PC-9 (cell line): ENCODE measurements at regions not wholly inside any gene's neighbourhood (a gene's known extent, or its start where the extent isn't known, plus 50 kb on each side); places are given as distances from the start of the nearest gene placed in this dataset.
"Not testable (repeated sequence)": the region's sequence is repeated elsewhere in the genome, so short reads cannot be mapped to it uniquely, and the experiment has no call there.

Source experiments
- BruUV-seq: library from RNA; stranded (reverse); fragments of 400-500 nt; replicated peaks from 2 replicates; lab custom pipeline; 2021; lab: Mats Ljungman, UMichigan
- CTCF ChIA-PET: fragments of 300-600 bp; sonication (Branson Sonifier 250); formaldehyde crosslinking; loops from one replicate; lab custom pipeline; 2022; ENCODE audit warnings: antibody characterized with exemption; lab: Charles Lee
- POLR2A ChIA-PET: fragments of 300-600 bp; sonication (Branson Sonifier 250); formaldehyde crosslinking; loops from one replicate; lab custom pipeline; 2022; ENCODE audit warnings: antibody characterized with exemption; ENCODE audit not compliant: unreplicated experiment; lab: Charles Lee
- DNase-seq, 2 experiments: peaks; one replicate each; pipeline versions ENCODE4 v3.0.0 to v3.0.0-alpha.2; 2015 to 2022; ENCODE audit warnings: mixed read lengths in 1 of 2
- H2AFZ ChIP-seq: fragments of 200-600 bp; sonication (generic); 2 replicates; pipeline ENCODE4 v1.8.1; 2017; ENCODE audit warnings: antibody characterized with exemption
- H3F3A ChIP-seq: fragments of 200-600 bp; sonication (generic); 2 replicates; pipeline ENCODE4 v1.8.1; 2017; ENCODE audit warnings: antibody characterized with exemption, mild to moderate bottlenecking, low read depth; ENCODE audit not compliant: insufficient read depth
- H3K27ac ChIP-seq: fragments of 200-600 bp; sonication (generic); 2 replicates; pipeline ENCODE4 v1.6.1; 2016; ENCODE audit warnings: mixed run types
- H3K27me3 ChIP-seq: fragments of 200-600 bp; sonication (generic); 2 replicates; pipeline ENCODE4 v1.6.1; 2016; ENCODE audit warnings: low read depth, mixed run types; ENCODE audit not compliant: insufficient read depth
- H3K36me3 ChIP-seq: fragments of 200-600 bp; sonication (generic); 2 replicates; pipeline ENCODE4 v1.6.1; 2016; ENCODE audit warnings: low read depth, mixed run types
- H3K4me1 ChIP-seq: fragments of 200-600 bp; sonication (generic); replicated peaks from 2 replicates; pipeline ENCODE4 v1.6.1; 2016; ENCODE audit warnings: mixed run types; ENCODE audit not compliant: insufficient read depth
- H3K4me2 ChIP-seq: fragments of 200-600 bp; sonication (generic); 2 replicates; pipeline ENCODE4 v1.6.1; 2017; ENCODE audit warnings: mixed run types
- H3K4me3 ChIP-seq: fragments of 200-600 bp; sonication (generic); 2 replicates; pipeline ENCODE4 v1.6.1; 2016; ENCODE audit warnings: mixed run types
- H3K79me2 ChIP-seq: fragments of 200-600 bp; sonication (generic); 2 replicates; pipeline ENCODE4 v1.6.1; 2017; ENCODE audit warnings: low read depth, mixed run types
- H3K9me2 ChIP-seq: fragments of 200-600 bp; sonication (generic); 2 replicates; pipeline ENCODE4 v1.8.1; 2017; ENCODE audit warnings: mild to moderate bottlenecking; ENCODE audit not compliant: insufficient read depth
- H3K9me3 ChIP-seq: fragments of 200-600 bp; sonication (generic); 2 replicates; pipeline ENCODE4 v1.8.1; 2016; ENCODE audit warnings: low read depth; ENCODE audit not compliant: insufficient read depth
- H4K20me1 ChIP-seq: fragments of 200-600 bp; sonication (generic); 2 replicates; pipeline ENCODE4 v1.8.1; 2017; ENCODE audit not compliant: insufficient read depth
- EZH2 ChIP-seq: fragments of 200-600 bp; sonication (generic); IDR thresholded peaks from 2 replicates; pipeline ENCODE4 v1.8.0; 2017; ENCODE audit warnings: antibody characterized with exemption, low read depth
- intact Hi-C: fragments of 100-400 bp; cut with micrococcal nuclease; formaldehyde crosslinking; loops from one replicate; pipeline ENCODE4 v1.10.0; 2022; ENCODE audit not compliant: unreplicated experiment
- TF ChIP-seq, protein P1 (sequence below): fragments of 200-600 bp; sonication (generic); conservative IDR thresholded peaks from 2 replicates; pipeline ENCODE4 v1.6.1; 2017; ENCODE audit warnings: mixed run types, antibody characterized with exemption, mild to moderate bottlenecking, moderate library complexity

DNA sequence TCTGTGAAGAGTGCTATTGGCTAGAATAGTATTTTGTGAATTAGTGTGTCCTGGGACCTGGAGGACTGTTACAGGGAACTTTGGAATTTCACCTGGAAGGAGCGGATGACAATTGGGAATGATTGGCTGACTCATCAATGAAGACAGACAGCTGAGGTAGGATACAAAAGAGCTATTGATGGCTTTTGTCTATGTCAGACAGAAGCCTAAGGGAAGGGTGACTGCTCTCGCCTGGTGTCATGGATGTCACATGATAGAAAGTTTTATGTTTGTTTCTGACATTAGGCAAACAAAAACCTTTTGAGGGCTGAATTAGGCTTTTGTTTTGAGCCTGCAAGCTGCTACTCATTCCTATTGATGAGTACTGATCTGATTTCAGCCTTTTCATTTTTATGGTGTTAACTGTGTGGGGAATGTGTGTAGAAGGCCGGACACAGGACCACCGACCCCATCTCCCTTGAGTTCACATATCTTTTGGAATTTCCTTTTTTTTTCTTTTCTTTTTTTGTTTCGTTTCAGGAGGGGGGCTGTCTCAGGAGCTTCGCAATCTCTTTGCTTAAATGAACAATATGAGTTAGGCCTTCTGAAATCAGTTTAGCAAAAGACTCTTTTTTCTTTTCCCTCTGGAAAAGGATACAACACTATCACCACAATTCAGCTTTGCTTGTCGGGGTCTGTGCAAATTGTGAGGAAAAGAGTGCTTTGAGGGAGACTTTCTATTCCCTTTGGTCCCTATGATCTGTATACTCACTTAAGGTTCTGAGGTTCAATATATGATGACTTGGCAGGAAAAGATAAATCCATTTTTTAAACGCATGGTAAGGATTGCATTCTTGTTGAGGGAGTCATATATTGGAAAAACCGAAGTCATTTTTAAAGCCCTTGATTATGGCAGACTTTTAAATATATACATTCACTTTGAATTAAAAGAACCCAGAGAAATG, 207.9 kb upstream of the FIGN start:
- H3K4me2 ChIP-seq = no peak overlapping the region
- ChIA-PET CTCF (no interaction called here), POLR2A (no interaction called here)
- no peak overlapping the region for H3K4me3 ChIP-seq
- intact Hi-C loops = no loop called here
- H3K4me1 ChIP-seq = no peaks in the 10 kb centered on the region
- no TSS peak for BruUV-seq
- H3K36me3 ChIP-seq = no peaks in the 10 kb centered on the region
- TF ChIP-seq, protein P1, sequence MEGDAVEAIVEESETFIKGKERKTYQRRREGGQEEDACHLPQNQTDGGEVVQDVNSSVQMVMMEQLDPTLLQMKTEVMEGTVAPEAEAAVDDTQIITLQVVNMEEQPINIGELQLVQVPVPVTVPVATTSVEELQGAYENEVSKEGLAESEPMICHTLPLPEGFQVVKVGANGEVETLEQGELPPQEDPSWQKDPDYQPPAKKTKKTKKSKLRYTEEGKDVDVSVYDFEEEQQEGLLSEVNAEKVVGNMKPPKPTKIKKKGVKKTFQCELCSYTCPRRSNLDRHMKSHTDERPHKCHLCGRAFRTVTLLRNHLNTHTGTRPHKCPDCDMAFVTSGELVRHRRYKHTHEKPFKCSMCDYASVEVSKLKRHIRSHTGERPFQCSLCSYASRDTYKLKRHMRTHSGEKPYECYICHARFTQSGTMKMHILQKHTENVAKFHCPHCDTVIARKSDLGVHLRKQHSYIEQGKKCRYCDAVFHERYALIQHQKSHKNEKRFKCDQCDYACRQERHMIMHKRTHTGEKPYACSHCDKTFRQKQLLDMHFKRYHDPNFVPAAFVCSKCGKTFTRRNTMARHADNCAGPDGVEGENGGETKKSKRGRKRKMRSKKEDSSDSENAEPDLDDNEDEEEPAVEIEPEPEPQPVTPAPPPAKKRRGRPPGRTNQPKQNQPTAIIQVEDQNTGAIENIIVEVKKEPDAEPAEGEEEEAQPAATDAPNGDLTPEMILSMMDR = no peak
- no peak for TF ChIP-seq EZH2
- no peaks in the 10 kb centered on the region for H3K27me3 ChIP-seq
- no peaks in the 10 kb centered on the region for H3F3A ChIP-seq
- no peaks in the 10 kb centered on the region for H3K9me3 ChIP-seq
- no peaks in the 10 kb centered on the region for H4K20me1 ChIP-seq
- H3K9me2 ChIP-seq = no peaks in the 10 kb centered on the region
- H3K27ac ChIP-seq = no peak overlapping the region
- no peaks in the 10 kb centered on the region for H3K79me2 ChIP-seq
- no peak overlapping the region for H2AFZ ChIP-seq
- no peak for DNase-seq

DNA sequence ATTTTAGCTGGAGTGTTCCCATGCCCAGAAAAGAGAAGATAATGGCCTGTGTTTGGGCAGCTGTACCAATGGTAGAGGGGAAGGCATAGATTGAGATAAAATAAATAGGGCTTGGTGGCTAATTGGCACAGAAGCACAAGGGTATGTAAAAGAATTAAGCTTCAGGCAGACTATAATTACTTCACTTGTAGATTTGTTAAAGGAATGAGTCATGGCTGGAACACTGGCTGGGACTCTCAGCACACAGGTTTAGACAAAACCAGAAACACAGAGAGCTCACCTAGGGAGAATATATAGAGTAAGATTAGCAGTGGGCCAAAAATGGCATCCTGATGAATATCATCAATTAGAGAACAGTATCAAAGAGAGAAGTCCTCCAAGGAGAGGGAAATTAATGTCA, 198.3 kb upstream of the FIGN start:
- no peak for DNase-seq
- POLR2A ChIA-PET = no interaction called here
- Histone ChIP-seq H3K9me2 (no peaks in the 10 kb centered on the region), H3K9me3 (no peaks in the 10 kb centered on the region), H3F3A (no peaks in the 10 kb centered on the region), H4K20me1 (no peaks in the 10 kb centered on the region), H2AFZ (no peak overlapping the region), H3K4me2 (no peak overlapping the region), H3K4me3 (no peak overlapping the region), H3K36me3 (no peaks in the 10 kb centered on the region), H3K4me1 (no peaks in the 10 kb centered on the region), H3K27ac (no peak overlapping the region), H3K79me2 (no peaks in the 10 kb centered on the region), H3K27me3 (no peaks in the 10 kb centered on the region)
- TF ChIP-seq EZH2 = no peak
- TF ChIP-seq, protein P1 = no peak
- CTCF ChIA-PET = no interaction called here
- intact Hi-C loops = no loop called here
- BruUV-seq = no TSS peak

DNA sequence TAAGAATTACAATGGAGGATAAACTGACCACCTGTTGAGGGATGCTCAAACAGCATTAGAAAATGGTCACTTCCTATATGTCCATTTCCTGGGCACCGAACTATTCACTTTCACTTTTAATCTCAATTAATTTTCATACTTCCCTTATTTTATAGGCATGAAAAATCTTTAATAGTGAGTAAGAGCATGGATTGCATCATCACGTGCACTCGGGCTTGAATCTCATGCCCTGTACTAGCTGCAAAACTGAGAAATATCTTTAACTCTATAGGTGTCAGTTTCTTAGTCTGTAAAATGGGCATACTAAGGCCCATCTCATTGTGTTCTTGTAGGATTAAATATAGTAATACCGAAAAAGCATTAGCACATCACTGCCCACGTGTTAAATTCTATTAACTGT, 183.9 kb upstream of the FIGN start:
- no peaks in the 10 kb centered on the region for H3K4me1 ChIP-seq
- H3K9me3 ChIP-seq = no peaks in the 10 kb centered on the region
- ChIA-PET POLR2A (no interaction called here), CTCF (no interaction called here)
- H3K36me3 ChIP-seq = no peaks in the 10 kb centered on the region
- intact Hi-C loops = no loop called here
- no peak overlapping the region for H3K27ac ChIP-seq
- DNase-seq = no peak
- H3K4me2 ChIP-seq = no peak overlapping the region
- H3K9me2 ChIP-seq = no peaks in the 10 kb centered on the region
- TF ChIP-seq, protein P1 = no peak
- no peak for TF ChIP-seq EZH2
- no peaks in the 10 kb centered on the region for H4K20me1 ChIP-seq
- no peak overlapping the region for H2AFZ ChIP-seq
- H3K79me2 ChIP-seq = no peaks in the 10 kb centered on the region
- no TSS peak for BruUV-seq
- no peaks in the 10 kb centered on the region; the same call in 1 of the 2 replicates for H3F3A ChIP-seq
- H3K4me3 ChIP-seq = no peak overlapping the region
- H3K27me3 ChIP-seq = no peaks in the 10 kb centered on the region

DNA sequence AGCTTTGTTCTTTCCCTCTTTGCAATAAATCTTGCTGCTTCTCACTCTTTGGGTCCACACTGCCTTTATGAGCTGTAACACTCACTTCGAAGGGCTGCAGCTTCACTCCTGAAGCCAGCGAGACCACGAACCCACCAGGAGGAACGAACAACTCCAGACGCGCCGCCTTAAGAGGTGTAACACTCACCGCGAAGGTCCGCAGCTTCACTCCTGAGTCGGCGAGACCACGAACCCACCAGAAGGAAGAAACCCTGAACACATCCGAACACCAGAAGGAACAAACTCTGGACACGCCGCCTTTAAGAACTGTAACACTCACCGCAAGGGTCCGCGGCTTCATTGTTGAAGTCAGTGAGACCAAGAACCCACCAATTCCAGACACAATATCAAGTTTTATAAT, 178.7 kb upstream of the FIGN start:
- BruUV-seq, H2AFZ ChIP-seq, H3K4me1 ChIP-seq, H3K79me2 ChIP-seq, CTCF ChIA-PET, POLR2A ChIA-PET, H3K9me3 ChIP-seq, H3K4me2 ChIP-seq, H3K36me3 ChIP-seq, H3K27ac ChIP-seq, intact Hi-C loops, H3K4me3 ChIP-seq, H3K9me2 ChIP-seq, H3K27me3 ChIP-seq, H3F3A ChIP-seq, H4K20me1 ChIP-seq, DNase-seq: not testable (repeated sequence)

DNA sequence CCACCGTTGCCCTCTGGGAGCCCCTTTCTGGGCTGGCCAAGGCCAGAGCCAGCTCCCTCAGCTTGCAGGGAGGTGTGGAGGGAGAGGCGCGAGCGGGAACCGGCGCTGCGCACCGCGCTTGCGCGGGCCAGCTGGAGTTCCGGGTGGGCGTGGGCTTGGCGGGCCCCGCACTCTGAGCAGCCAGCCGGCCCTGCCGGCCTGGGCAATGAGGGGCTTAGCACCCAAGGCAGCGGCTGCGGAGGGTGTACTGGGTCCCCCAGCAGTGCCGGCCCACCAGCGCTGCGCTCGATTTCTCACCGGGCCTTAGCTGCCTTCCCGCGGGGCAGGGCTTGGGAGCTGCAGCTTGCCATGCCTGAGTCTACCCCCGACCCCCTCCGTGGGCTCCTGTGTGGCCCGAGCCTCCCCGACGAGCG, 177.7 kb upstream of the FIGN start:
- H3K36me3 ChIP-seq, intact Hi-C loops, H3K27ac ChIP-seq, H3K9me3 ChIP-seq, H3K4me3 ChIP-seq, BruUV-seq, DNase-seq, H4K20me1 ChIP-seq, H2AFZ ChIP-seq, H3K27me3 ChIP-seq, H3F3A ChIP-seq, CTCF ChIA-PET, H3K9me2 ChIP-seq, H3K79me2 ChIP-seq, H3K4me2 ChIP-seq, POLR2A ChIA-PET, H3K4me1 ChIP-seq: not testable (repeated sequence)
